OCI-LY7 (cell line): ENCODE measurements at regions not wholly inside any gene's neighbourhood (a gene's known extent, or its start where the extent isn't known, plus 50 kb on each side); places are given as distances from the start of the nearest gene placed in this dataset.

Source experiments
- BruUV-seq: library from RNA; stranded (reverse); fragments of 400-500 nt; replicated peaks from 2 replicates; lab custom pipeline; 2021; lab: Mats Ljungman, UMichigan
- CTCF ChIA-PET: fragments of 300-600 bp; sonication (Branson Sonifier 250); formaldehyde crosslinking; loops from one replicate; lab custom pipeline; 2022; ENCODE audit warnings: antibody characterized with exemption; ENCODE audit not compliant: unreplicated experiment; lab: Charles Lee
- POLR2A ChIA-PET: fragments of 300-600 bp; sonication (Branson Sonifier 250); formaldehyde crosslinking; loops from one replicate; lab custom pipeline; 2022; ENCODE audit warnings: antibody characterized with exemption; lab: Charles Lee
- DNase-seq: peaks from one replicate; pipeline ENCODE4 v3.0.0-alpha.2; 2015; ENCODE audit warnings: low spot score
- H2AFZ ChIP-seq: fragments of 200-600 bp; sonication (generic), shearing (Covaris generic); 2 replicates; pipeline ENCODE4 v1.6.1; 2014; ENCODE audit warnings: mild to moderate bottlenecking, antibody characterized with exemption, low read length, moderate library complexity
- H3K27ac ChIP-seq: fragments of 200-600 bp; sonication (generic); 2 replicates; pipeline ENCODE4 v1.5.1; 2014; ENCODE audit warnings: mixed run types, low read depth, mild to moderate bottlenecking, moderate library complexity, low read length, inconsistent platforms; ENCODE audit not compliant: poor library complexity, severe bottlenecking
- H3K36me3 ChIP-seq: fragments of 200-600 bp; sonication (generic); 2 replicates; pipeline ENCODE4 v1.6.1; 2014; ENCODE audit warnings: mild to moderate bottlenecking, antibody characterized with exemption, low read length, moderate library complexity, mixed read lengths; ENCODE audit not compliant: insufficient read depth
- H3K4me1 ChIP-seq: fragments of 200-600 bp; sonication (generic); 2 replicates; pipeline ENCODE4 v1.5.1; 2014; ENCODE audit warnings: mild to moderate bottlenecking, low read length; ENCODE audit not compliant: insufficient read depth, poor library complexity, severe bottlenecking
- H3K4me2 ChIP-seq: fragments of 200-600 bp; sonication (generic); 2 replicates; pipeline ENCODE4 v1.6.1; 2014; ENCODE audit warnings: mild to moderate bottlenecking, low read length
- H3K4me3 ChIP-seq: fragments of 200-600 bp; sonication (generic); 2 replicates; pipeline ENCODE4 v1.5.1; 2014; ENCODE audit warnings: mild to moderate bottlenecking, low read depth, low read length; ENCODE audit not compliant: poor library complexity, severe bottlenecking
- H3K79me2 ChIP-seq: fragments of 200-600 bp; sonication (generic); 2 replicates; pipeline ENCODE4 v1.6.1; 2016; ENCODE audit warnings: low read depth, mild to moderate bottlenecking, low read length, moderate library complexity, mixed read lengths; ENCODE audit not compliant: insufficient read depth
- H3K9me2 ChIP-seq: fragments of 200-600 bp; sonication (generic); 2 replicates; pipeline ENCODE4 v1.6.1; 2016; ENCODE audit warnings: mild to moderate bottlenecking, low read length, mixed read lengths; ENCODE audit not compliant: insufficient read depth
- H3K9me3 ChIP-seq: fragments of 200-600 bp; sonication (generic); 2 replicates; pipeline ENCODE4 v1.6.1; 2014; ENCODE audit warnings: mild to moderate bottlenecking, mixed run types, low read length, mixed read lengths
- H4K20me1 ChIP-seq: fragments of 200-600 bp; sonication (generic); 2 replicates; pipeline ENCODE4 v1.6.1; 2014; ENCODE audit warnings: mild to moderate bottlenecking, antibody characterized with exemption, low read length, moderate library complexity, mixed read lengths; ENCODE audit not compliant: insufficient read depth
- CTCF ChIP-seq: fragments of 200-600 bp; sonication (generic); conservative IDR thresholded peaks from 2 replicates; pipeline ENCODE4 v1.5.1; 2014; ENCODE audit warnings: mild to moderate bottlenecking, antibody characterized with exemption, low read length, moderate library complexity, mixed read lengths
- EZH2phosphoT487 ChIP-seq: fragments of 200-600 bp; sonication (generic); IDR thresholded peaks from 2 replicates; pipeline ENCODE4 v1.6.1; 2018; ENCODE audit warnings: low read depth, borderline replicate concordance, mild to moderate bottlenecking, mixed run types, antibody characterized with exemption, low read length, moderate library complexity, mixed read lengths
- intact Hi-C: fragments of 100-400 bp; cut with micrococcal nuclease; formaldehyde crosslinking; loops from one replicate; pipeline ENCODE4 v1.10.0; 2022; ENCODE audit not compliant: unreplicated experiment

- ChIA-PET CTCF (no interaction called here), POLR2A (interaction anchor here (0.6 to 1.5 kb wide), 6 partner anchors 8 to 494 kb away, joined by 3 to 6 read pairs (median 4); no protein-coding TSS in a partner anchor)
- TF ChIP-seq EZH2phosphoT487 (no peak), CTCF (0 out of 2 replicates have a peak, but pooled peaks have one; percentile 30)
- H3K4me1 ChIP-seq, result no peaks in the 10 kb centered on the region
- H3K36me3 ChIP-seq, result no peaks in the 10 kb centered on the region
- H3K79me2 ChIP-seq, result no peaks in the 10 kb centered on the region
- BruUV-seq, result no TSS peak
- DNase-seq, result no peak
- intact Hi-C loops, result no loop called here
- no peak overlapping the region for H3K4me3 ChIP-seq
- H3K4me2 ChIP-seq, result no peak overlapping the region
- H3K9me2 ChIP-seq, result no peaks in the 10 kb centered on the region
- no peak overlapping the region for H2AFZ ChIP-seq
- H4K20me1 ChIP-seq, result no peaks in the 10 kb centered on the region
- H3K9me3 ChIP-seq, result no peaks in the 10 kb centered on the region
- no peak overlapping the region for H3K27ac ChIP-seq
Measured at GRCh38 chr1:234543442-234544086, 64.6 kb upstream of the TARBP1 start.

GRCh38 chr1:234542211-234542850 lies 63.4 kb upstream of the TARBP1 start:
- no peaks in the 10 kb centered on the region for H3K9me2 ChIP-seq
- no peak overlapping the region for H3K4me3 ChIP-seq
- ChIA-PET CTCF (no interaction called here), POLR2A (interaction anchor here (0.8 to 1.3 kb wide), 3 partner anchors 11 to 19 kb away, joined by 3 to 4 read pairs (median 3); no protein-coding TSS in a partner anchor)
- no peaks in the 10 kb centered on the region for H3K4me1 ChIP-seq
- BruUV-seq, result no TSS peak
- no peak overlapping the region for H3K27ac ChIP-seq
- H3K9me3 ChIP-seq, result no peaks in the 10 kb centered on the region
- no peak for DNase-seq
- H2AFZ ChIP-seq, result no peak overlapping the region
- intact Hi-C loops, result no loop called here
- TF ChIP-seq CTCF (no peak), EZH2phosphoT487 (no peak)
- H4K20me1 ChIP-seq, result no peaks in the 10 kb centered on the region
- no peak overlapping the region for H3K4me2 ChIP-seq
- no peaks in the 10 kb centered on the region for H3K36me3 ChIP-seq
- H3K79me2 ChIP-seq, result no peaks in the 10 kb centered on the region
